WTC11 (cell line): ENCODE measurements at regions not wholly inside any gene's neighbourhood (a gene's known extent, or its start where the extent isn't known, plus 50 kb on each side); places are given as distances from the start of the nearest gene placed in this dataset.

ENCODE experiments used
- ARID4B ChIP-seq: sonication (generic); formaldehyde crosslinking; IDR thresholded peaks from 2 replicates; pipeline ENCODE4 v1.8.0; 2023; ENCODE audit warnings: missing genetic modification reagents, mild to moderate bottlenecking, borderline replicate concordance
- ATF1 ChIP-seq: sonication (generic); formaldehyde crosslinking; IDR thresholded peaks from 2 replicates; pipeline ENCODE4 v1.8.1; 2023; ENCODE audit warnings: mild to moderate bottlenecking, moderate library complexity, missing genetic modification reagents
- CTCF ChIP-seq: fragments of 200-600 bp; IDR thresholded peaks from 2 replicates; pipeline ENCODE4 v1.8.0; 2022; ENCODE audit warnings: antibody characterized with exemption
- ERG ChIP-seq: fragments of 250-450 bp; sonication (Bioruptor Pico); IDR thresholded peaks from 2 replicates; pipeline ENCODE4 v1.8.0; 2021; ENCODE audit warnings: mild to moderate bottlenecking
- ETV6 ChIP-seq: sonication (generic); formaldehyde crosslinking; IDR thresholded peaks from 2 replicates; pipeline ENCODE4 v1.8.1; 2022; ENCODE audit warnings: mild to moderate bottlenecking, missing genetic modification reagents
- TCF7 ChIP-seq: sonication (generic); formaldehyde crosslinking; IDR thresholded peaks from 2 replicates; pipeline ENCODE4 v1.8.0; 2022; ENCODE audit warnings: mild to moderate bottlenecking, low read depth, missing genetic modification reagents, moderate library complexity
- TEAD1 ChIP-seq: sonication (generic); formaldehyde crosslinking; IDR thresholded peaks from 2 replicates; pipeline ENCODE4 v1.8.0; 2022; ENCODE audit warnings: mild to moderate bottlenecking, missing genetic modification reagents
- ZNF416 ChIP-seq: fragments of 250-450 bp; sonication (Bioruptor Pico); IDR thresholded peaks from 2 replicates; pipeline ENCODE4 v1.9.0; 2021; ENCODE audit warnings: mild to moderate bottlenecking, inconsistent platforms

GRCh38 chr10:64148607-64149006 lies 627.4 kb downstream of the REEP3 start:
- TF ChIP-seq CTCF = no peak
- TF ChIP-seq ZNF416 (CRISPR knock-in tag) = no peak
- TF ChIP-seq TCF7 (CRISPR knock-in tag) = no peak
- no peak for TF ChIP-seq ERG (CRISPR knock-in tag)
- TF ChIP-seq TEAD1 (CRISPR knock-in tag) = no peak
- no peak for TF ChIP-seq ARID4B
- TF ChIP-seq ATF1 (CRISPR knock-in tag) = no peak
- TF ChIP-seq ETV6 (CRISPR knock-in tag) = no peak
